Myocyte (in vitro differentiated cells): ENCODE measurements at regions not wholly inside any gene's neighbourhood (a gene's known extent, or its start where the extent isn't known, plus 50 kb on each side); places are given as distances from the start of the nearest gene placed in this dataset.
A peak's percentile ranks its signal among the peaks of the same experiment; 100 is the strongest.
"Not testable (repeated sequence)": the region's sequence is repeated elsewhere in the genome, so short reads cannot be mapped to it uniquely, and the experiment has no call there.

Experiments
- DNase-seq: peaks from one replicate; pipeline ENCODE4 v3.0.0-alpha.2; 2012; ENCODE audit warnings: low read depth

DNA sequence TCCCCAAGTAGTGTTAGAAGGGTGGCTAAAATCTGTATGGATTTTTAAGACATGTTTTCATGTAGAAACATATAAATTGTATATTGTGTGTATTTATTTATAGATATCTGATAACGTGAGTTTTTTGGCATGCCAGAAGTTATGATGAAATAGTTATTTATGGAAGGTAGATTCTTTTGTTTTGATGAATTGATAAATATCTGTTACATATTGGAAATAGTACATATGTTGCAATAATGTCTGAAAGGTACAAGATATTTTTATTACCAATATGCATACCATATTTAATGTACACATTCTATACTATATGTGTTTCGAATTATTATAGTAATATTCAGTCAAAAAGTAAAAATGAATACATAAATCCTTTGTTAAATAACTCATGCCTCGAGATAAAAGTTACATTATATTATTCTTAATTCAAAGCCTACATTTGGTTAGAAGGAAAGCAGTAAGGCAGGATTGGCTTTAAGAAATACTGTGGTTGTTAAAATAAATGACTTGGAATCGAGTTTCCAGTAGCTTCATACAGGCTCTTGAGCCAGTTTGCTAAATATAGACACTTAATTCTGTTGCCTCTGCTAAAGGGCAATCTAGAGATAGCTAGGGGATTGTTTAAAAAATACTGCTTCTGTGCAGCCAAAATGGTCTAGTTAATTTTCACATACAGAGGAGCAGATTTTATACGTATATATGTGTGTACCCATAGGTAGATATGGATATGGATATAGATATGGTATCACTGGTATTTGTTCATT is 1175.1 kb upstream of the B3GALT2 start:
- DNase-seq, result peak; percentile 6

DNA sequence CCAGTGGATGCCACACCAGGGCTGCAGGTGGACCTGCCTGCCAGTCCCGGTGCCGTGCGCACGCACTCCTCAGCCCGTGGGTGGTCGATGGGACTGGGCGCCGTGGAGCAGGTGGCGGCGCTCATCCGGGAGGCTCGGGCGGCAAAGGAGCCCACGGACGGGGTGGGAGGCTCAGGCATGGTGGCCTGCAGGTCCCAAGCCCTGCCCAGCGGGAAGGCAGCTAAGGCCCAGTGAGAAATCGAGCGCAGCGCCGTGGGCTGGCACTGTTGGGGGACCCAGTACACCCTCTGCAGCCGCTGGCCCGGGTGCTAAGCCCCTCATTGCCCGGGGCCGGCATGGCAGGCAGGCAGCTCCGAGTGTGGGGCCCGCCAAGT is 1171.8 kb upstream of the B3GALT2 start:
- DNase-seq, result no peak

DNA sequence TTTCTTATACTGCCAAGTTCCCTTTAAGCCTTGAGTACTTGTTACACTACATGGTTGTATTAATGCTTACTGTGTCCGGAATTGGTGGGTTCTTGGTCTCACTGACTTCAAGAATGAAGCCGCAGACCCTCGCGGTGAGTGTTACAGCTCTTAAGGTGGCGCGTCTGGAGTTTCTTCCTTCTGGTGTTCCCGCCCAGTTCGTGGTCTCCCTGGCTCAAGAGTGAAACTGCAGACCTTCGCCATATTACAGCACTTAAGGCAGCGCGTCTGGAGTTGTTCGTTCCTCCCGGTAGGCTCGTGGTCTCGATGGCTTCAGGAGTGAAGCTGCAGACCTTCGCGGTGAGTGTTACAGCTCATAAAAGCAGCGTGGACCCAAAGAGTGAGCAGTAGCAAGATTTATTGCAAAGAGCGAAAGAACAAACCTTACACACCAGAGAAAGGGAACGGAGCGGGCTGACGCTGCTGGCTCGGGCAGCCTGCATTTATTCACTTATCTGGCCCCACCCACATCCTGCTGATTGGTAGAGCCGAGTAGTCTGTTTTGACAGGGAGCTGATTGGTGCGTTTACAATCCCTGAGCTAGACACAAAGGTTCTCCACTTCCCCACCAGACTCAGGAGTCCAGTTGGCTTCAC is 1171.3 kb upstream of the B3GALT2 start:
- DNase-seq, result not testable (repeated sequence)

DNA sequence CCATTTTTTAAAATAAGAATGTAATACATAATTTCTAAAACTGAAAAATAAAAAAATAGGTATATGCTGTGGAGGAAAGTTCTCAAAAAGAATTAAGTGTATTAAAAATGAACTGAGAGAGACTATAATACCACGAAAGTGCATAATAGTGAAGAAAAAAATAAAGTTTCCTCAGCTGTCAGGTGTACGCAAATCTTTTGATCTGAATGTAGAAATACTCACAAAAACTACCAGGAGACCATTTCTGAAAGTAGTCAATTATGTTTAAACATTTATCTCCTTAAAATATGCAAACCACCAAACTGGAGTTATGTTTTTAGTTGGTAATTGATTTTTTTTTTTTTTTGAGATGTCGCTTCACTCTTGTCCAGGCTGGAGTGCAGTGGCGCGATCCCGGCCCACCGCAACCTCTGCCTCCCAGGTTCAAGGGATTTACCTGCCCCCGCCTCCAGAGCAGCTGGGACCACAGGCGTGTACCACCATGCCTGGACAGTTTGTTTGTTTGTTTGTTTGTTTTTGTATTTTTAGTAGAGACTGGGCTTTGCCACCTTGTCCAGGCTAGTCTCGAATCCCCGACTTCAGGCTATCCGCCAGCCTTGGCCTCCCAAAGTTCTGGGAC is 1169.2 kb upstream of the B3GALT2 start:
- DNase-seq, result no peak

DNA sequence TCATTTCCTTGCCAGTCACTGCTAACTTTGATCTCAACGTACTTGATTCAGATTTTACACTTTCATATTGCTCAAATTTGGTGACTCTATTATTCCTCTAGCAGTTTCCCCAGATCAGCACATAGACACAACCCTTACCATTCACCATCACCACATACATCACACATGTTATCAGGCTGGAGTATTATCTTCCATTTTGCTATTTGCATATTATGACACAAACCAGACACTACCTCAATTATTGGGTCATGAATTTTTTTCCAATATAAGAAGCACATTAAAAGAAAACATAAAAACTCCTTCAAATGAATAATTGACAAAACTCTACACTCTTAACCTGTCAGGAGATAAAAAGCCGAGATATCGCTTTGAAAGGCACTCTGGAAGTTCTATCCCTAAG is 1166.7 kb upstream of the B3GALT2 start:
- no peak for DNase-seq

DNA sequence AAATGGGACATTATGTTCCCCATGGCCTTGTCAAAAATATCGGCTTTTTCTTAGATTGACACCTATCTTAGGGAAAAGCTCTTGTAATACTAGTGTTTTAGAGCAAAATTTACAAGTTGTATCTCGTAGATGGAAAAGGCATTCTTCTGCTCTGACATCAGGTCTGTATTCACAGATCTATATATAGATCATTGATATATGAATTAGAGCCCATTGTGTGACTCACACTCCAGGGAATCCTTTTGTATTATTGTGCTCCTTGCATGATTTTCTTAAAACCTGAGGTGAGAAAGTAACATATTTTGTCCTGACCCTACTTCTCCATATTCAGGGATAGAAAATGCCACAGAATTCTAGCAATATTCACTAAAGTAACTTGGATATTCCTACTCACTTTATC is 1160.8 kb upstream of the B3GALT2 start:
- DNase-seq, result no peak

DNA sequence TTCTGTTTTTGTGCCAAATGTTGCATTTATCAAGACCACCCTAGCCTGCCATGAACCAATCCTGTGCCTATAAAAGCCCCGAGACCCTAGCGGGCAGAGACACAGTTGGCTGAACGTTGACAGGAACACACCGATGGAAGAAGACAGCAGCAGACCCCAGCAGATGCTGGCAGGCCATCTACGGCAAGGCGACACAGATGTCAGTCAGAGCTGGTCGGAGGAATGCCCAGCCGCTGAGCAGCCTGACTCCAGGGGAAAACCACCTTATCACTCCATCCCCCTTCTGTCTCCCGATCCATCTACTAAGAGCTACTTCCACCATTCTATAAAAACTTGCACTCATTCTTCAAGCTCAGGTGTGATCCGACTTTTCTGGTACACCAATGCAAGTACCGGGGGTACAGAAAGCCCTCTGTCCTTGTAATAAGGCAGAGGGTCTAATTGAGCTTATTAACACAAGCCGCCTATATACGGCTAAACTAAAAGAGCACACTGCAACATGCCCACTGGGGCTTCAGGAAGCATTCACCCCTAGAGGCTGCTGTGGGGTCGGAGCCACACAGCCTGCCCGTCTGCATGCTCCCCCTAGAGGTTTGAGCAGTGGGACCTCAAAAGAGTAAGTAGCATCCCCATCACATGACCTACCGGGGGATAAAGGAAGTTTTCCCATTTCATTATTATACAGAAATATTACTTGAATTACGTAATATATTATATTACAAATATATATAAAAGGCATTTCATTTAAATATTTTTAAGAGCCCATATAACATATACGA is 1156.3 kb upstream of the B3GALT2 start:
- DNase-seq, result no peak

DNA sequence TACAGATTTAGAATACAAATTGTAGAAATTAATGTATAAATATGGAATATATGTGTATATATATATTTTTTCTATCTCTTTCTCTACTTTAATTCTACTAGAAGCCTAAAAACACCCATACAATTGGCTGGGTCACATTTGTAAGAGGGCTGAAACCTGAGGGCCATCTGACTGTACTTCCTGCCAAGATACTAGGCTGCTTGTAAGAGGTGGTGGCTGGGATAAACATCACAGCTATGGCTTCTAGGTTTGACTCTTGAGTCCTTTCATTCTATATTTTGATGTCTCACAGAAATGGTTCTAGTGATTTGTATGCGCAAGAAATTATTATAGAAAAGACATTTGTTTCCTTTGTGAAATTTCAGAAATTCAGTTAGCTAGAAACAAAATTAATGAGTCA is 1155.2 kb upstream of the B3GALT2 start:
- DNase-seq, result no peak

DNA sequence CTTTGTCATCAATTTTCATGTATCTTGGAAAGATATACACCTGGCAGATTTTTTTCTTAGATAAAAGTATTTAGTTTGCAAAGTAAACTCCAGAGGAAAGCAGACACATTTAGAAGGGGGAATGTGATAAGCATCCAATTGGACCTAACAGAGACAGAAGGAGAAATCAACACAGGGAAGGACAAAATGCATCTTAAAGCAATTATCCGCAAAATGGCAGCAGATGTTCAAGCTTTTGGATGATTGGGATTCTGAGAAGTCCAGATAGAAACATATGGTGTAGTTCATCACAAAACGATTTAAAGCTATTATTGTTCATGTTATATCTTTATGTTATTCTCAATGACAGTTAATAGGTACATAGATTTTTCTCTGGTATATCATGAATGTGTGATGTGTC is 1153.1 kb upstream of the B3GALT2 start:
- no peak for DNase-seq

DNA sequence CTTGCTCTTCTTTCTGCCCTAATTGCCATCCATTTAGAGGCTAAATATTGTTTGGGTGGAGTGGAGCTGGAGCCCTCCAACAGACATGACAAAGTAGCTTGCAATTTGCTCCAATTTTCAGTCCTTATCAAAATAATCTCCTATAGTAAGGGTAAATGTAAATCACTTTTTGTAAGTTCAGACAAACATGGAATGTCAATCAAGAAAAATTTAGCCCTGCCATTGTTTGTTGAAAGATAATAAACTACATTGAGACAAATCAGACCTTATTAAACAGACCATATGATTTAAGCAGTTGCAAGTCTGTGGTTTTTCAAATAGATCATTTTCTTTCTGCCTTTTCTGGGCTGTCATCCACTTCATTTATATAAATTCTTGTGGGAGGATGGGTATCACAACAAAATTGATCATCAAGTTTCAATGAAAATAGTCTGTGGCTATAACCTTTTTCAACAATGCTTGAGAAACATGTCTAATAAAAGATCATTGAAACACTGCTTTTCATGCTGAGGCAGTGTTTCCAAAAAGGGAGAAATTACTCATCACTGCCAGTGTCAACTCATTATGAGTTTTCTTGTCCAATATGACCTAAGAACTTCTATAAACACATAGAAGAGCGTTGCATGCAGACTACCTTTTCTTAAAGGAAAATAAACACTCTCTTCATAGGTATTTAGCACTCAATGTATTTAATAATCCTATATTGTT is 1152.0 kb upstream of the B3GALT2 start:
- DNase-seq, result peak; percentile 24

DNA sequence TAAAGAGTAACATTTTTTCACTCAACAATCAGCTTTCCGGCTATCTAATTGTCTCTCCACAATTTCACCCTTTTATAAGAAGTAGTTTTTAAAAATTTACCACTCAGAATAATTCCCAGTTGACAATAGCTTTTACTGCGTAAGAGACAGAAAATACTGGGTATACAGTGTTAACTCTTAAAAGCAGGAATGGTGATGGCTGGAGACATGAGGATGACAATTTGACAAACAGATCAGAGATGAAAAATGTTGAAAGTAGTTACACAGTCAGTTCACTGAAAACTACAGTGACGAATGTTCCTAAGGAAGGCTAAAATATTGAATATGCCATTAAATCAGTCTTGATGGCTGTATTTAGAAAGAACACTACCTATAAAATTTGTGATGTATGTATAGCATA is 1146.8 kb upstream of the B3GALT2 start:
- DNase-seq, result no peak

DNA sequence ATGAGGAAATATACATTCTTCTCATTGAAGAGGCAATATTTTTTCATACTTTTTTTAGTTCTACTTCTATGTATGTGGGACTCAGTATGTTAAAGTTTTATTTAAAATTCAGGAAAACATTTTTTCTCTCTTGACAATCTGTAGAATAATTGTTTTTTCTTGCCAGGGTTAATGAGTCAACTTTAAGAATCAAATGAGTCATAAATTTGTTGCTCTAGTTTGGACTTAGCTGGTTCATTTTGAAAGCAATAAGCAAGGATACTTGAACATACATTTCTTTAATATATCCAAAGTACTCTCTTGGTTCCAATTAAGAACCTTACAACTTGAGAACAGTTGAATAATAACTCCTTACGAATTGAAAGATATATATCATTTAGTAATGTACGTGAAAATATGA is 1145.3 kb upstream of the B3GALT2 start:
- DNase-seq, result no peak

DNA sequence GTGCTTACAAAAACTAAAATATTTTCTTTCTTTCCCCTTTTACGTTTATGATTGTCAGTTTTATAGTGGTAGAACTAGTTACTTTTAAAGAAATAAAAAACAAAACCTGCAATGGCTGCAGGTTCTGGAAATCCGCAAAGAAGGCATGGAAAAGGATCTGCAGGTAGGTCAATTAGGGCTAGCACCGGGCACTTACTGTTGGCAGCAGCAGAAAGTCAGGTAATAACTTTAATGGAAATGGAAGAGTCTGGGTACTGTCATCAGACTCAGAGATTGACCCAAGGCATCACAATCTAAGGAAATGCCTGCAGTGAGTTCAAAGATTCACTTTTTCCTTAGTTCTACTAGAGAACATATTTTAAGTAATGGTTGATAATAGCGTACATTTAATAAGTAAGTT is 1136.3 kb upstream of the B3GALT2 start:
- no peak for DNase-seq

DNA sequence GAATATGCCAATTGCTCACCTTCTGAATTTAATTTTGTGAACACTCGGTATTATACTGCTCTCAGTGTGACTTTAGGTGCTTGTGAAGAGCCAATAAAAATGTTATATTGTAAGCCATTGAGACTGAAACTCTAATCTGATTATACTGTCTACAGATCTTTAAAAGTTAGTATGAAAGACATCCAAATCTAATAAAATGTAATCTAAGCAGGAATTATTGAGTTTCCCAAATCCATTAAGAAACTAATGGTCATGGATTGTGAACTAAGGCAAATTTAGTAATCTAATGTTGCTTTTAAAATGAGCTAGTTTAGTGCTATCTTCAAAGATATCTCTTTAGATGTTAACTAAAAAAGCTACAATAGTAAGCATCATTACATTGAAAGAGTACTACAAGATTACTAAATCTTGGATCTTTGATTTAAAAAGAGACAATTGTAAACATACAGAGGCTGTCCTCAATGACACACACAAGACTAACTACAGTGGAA is 1132.4 kb upstream of the B3GALT2 start:
- no peak for DNase-seq

DNA sequence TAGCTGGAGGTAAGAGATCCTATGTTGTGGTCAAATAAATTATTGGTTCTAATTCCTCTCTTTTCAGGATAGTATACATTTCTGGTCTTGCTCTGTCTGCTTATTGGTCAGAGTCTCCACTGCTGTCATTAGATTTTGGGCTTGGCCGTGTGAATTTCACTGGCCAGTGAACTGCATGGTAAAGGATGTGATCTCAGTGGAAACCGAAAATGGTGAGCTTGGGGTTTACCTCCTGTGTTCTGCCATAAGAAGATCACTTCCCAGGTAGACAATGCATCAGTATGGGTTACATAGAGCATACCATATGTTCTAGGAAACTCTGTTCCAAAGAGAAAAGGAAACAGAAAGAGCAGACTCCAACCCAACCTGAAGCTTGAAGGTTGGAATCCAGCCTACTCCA is 1123.3 kb upstream of the B3GALT2 start:
- no peak for DNase-seq

DNA sequence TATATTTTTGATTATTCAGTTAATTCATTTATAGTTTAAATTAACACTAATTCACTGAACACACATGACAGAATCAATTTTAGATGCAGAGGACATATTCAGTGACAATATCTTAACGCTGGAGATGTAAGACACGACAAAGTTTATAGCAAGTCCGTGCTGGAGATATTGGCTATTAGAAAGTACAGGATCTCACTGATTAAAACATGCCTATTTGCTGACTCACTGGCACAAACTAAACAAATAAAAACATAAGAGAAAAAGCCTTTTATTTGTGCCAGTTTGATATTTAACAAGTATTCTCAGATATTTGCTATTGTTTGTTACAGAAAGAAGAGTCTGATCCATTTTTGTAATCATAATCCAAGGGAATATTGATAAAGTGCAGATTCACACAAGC is 1122.9 kb upstream of the B3GALT2 start:
- no peak for DNase-seq

DNA sequence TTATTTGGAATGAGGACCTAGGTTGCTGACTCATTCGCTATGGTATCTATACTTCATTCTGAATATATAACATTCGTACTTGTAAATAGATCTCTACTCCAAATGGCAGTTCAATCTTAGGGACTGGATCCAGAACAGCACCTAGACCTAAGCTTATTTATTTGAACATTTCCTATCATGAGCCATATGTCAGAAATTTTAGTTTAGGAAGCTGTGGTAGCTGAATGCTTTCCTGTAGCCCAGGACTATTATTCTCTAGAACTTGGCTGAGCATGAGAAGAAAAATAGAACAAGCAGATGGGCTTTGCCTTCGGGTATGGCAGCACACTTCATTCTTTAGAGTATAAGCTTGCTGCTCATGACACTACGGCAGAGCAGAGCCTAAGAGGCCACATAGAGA is 1114.4 kb upstream of the B3GALT2 start:
- no peak for DNase-seq

DNA sequence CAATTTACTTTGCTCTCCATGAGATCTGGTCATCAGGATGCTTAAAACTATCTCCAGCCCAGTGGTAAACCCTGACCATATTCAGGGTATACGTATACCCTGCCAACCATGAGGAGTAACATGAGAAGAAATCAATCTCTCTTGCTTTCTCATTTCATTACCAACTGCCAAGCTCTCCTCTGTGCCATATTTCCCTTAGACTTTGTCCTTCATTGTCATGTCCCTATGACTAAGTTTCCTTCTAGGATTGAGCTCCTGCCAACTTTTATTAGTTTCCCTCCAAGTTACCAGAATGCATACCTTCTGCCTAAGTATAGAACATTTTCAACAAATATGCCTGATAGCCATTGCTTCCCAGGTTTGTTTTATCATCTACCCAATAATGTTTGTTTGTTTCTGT is 1113.9 kb upstream of the B3GALT2 start:
- DNase-seq, result no peak

DNA sequence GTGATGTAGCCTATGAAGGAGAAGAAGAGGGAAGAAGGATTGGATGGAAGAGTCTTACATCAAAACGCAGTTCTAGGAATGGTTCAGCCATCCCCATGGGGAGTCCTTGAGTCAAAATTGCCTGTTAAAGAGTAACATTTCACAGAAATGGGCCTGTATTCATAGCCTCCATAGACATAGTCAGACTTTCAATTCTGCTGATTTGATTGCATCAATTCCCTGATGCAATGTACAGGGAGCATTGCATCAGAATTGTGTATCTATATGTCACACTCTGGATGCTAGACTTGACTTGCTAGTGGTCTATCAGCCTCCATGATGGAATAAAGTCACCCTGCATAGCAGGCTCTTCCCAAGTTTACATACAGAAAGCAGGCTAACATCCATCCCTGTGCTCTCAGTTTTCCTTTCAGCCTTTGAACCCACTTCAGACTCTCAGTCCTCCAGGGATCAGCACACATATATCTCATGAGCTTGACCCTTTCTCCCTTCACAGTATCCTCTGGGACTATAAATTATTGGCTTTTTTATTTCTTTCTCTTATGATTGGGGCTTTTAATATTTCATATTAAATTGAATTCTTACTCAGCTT is 1111.7 kb upstream of the B3GALT2 start:
- no peak for DNase-seq

DNA sequence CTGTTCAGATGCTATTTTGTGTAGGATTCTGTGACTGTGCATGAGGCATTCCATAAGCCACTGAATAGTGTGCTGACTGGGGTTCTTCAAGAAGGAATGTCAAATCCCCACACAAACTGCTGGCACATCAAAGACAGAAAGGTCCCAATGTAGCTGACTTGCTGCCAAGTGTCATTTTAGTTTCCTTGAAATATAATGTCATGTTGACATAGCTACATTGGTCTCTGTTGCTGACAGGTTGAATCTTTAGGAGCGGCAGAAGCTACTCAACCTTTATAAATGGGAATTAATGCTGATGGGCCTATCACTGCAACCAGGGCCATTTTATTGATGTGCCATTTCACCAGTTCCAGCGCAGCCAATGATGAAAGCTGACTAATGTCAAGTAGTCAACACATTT is 1110.7 kb upstream of the B3GALT2 start:
- no peak for DNase-seq

DNA sequence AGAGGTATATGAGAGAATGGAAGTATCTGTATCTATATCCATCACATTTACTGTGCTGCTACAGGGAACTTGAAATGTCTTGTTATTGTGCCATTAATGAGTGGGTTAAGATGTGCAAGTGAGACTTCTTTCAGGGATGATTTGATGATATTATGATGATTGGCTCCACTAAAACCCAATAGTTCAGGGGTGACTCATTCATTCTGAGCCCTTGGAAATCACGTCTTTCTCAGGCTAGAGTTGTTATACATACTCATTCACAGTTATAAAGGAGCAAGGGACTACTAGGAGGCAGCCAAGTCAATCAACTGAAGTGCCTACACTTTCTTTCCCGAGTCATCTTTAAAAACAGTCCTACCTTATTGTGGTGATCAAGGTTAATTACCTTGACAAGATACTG is 1109.8 kb upstream of the B3GALT2 start:
- no peak for DNase-seq
